Loucy (cell line): ENCODE measurements at regions not wholly inside any gene's neighbourhood (a gene's known extent, or its start where the extent isn't known, plus 50 kb on each side); places are given as distances from the start of the nearest gene placed in this dataset.

ENCODE experiments used
- EZH2phosphoT487 ChIP-seq: fragments of 200-600 bp; IDR thresholded peaks from 2 replicates; pipeline ENCODE4 v1.6.1; 2018; ENCODE audit warnings: antibody characterized with exemption, mild to moderate bottlenecking, moderate library complexity, borderline replicate concordance
- TF ChIP-seq, protein P1 (sequence below): fragments of 200-600 bp; sonication (generic); conservative IDR thresholded peaks from 2 replicates; pipeline ENCODE4 v1.5.1; 2014; ENCODE audit warnings: mild to moderate bottlenecking, antibody characterized with exemption, low read length

DNA sequence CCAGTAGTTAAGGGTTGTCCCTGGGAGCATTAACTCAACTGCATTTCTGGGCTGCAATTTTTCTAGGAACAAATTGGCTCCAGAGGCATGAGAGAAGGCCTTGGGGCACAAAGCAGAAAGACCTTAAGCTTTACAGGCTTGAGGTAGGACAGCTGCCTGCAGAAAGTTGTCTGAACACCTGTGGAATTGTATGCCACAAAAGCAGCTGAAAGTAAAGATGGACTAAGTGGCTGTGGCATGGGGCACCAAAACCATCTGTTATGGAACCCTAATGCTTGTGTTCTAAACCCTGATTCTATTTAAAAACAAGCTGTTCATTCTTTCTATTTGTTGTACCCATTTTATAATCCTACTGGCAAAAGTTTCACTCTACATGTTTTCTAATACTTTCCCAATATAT lies 515.2 kb downstream of the GLUD2 start:
- TF ChIP-seq, protein P1, sequence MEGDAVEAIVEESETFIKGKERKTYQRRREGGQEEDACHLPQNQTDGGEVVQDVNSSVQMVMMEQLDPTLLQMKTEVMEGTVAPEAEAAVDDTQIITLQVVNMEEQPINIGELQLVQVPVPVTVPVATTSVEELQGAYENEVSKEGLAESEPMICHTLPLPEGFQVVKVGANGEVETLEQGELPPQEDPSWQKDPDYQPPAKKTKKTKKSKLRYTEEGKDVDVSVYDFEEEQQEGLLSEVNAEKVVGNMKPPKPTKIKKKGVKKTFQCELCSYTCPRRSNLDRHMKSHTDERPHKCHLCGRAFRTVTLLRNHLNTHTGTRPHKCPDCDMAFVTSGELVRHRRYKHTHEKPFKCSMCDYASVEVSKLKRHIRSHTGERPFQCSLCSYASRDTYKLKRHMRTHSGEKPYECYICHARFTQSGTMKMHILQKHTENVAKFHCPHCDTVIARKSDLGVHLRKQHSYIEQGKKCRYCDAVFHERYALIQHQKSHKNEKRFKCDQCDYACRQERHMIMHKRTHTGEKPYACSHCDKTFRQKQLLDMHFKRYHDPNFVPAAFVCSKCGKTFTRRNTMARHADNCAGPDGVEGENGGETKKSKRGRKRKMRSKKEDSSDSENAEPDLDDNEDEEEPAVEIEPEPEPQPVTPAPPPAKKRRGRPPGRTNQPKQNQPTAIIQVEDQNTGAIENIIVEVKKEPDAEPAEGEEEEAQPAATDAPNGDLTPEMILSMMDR, result no peak
- no peak for TF ChIP-seq EZH2phosphoT487
